HG03378 (cell line): ENCODE measurements at regions not wholly inside any gene's neighbourhood (a gene's known extent, or its start where the extent isn't known, plus 50 kb on each side); places are given as distances from the start of the nearest gene placed in this dataset.
A peak's percentile ranks its signal among the peaks of the same experiment; 100 is the strongest.

ENCODE experiments used
- ATAC-seq: cut with Tn5 transposase; IDR thresholded peaks from one replicate; pipeline ENCODE4 v1.9.1; 2021; ENCODE audit warnings: mild to moderate bottlenecking, moderate library complexity; ENCODE audit not compliant: unreplicated experiment

DNA sequence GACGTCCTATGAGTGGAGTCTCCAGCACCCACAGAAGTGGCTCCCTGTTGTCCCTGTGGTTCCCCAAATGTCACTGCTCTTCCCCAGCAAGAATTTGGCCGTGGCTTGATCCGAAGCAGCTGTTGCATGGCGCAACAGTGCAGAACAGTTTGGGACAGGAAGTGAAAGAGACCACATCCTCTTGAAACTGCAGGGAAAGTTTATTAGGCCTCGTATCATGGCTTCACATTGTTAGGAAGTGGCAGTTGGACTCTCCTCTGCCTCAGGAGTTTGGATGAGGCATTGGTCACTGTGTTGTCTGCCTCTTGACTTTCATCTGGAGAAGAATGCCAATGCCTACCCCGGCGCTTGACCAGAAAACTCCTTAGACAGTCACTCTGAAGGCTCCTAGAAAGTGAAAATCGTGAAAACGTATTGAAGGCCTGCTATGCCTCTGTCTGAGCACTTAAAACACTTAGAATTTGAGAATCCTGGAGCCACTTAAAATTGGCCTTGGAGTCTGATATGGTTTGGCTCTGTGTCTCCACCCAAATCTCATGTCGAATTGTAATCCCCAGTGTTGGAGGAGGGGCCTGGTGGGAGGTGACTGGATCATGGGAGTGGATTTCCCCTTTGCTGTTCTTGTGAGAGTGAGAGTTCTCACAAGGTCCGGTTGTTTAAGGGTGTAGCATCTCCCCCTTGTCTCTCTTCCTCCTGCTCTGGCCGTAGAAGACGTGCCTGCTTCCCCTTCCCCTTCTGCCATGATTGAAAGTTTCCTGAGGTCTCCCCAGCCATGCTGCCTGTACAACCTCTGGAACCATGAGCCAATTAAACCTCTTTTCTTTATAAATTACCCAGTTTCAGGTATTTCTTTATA, 334.9 kb upstream of the JARID2 start:
- ATAC-seq: peak; percentile 85

DNA sequence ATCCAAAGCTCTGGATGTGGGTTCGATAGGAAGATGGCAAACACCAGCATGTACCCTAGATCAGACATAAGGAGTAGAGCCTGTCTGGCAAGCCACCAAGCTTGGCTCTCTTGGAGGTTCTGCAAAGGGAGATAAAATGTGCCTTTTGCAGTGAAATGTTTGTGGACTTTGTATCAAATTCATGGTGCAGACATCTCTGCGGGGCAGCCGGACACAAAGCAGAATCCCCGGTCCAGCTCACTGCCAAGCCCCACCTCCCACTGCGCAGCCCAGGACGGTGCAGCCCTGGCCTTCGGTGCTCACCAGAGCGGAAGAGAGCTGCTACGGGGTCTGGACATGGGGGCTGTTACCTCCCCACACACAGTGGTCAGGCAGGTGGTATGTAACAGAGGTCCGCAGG, 333.6 kb upstream of the JARID2 start:
- ATAC-seq: no peak

- no peak for ATAC-seq
Measured at GRCh38 chr6:14912706-14913105, 333.2 kb upstream of the JARID2 start.

GRCh38 chr6:14913931-14914330, 331.9 kb upstream of the JARID2 start:
- ATAC-seq: no peak

- no peak for ATAC-seq
Measured at GRCh38 chr6:14915888-14916832, 329.7 kb upstream of the JARID2 start.

- no peak for ATAC-seq
Measured at GRCh38 chr6:14917109-14917910, 328.6 kb upstream of the JARID2 start.

DNA sequence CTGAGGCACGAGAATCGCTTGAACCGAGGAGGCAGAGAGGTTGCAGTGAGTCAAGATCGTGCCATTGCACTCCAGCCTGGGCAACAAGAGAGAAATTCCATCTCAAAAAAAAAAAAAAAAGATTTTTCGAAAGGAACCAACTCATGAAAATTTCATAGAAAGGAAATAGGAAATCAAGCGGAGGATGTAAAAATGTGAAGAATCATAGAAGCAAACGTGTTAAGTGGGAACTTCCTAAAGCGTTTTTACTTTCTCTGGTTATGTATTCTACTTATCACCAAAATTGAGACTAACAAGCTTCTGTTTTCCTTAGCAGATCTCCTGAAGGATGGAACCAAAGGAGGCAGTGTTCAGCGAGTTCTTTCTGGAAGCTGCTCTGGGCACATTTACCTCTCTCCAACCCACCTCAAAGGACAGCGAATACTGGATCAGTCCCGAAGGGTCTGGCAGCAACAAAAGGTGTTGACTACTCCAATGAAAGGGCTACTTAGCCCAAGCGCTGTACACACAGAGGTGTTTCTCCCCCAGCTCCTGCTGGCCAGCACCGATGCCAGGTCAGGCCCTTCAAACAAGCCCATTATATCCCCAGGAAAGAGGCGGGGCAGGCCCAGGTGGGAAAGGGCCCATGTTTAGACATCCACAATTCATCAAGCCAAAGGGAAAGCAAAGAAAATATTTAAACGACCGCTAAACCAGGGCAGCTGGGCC, 327.5 kb upstream of the JARID2 start:
- ATAC-seq: no peak

GRCh38 chr6:14919038-14919670, 326.7 kb upstream of the JARID2 start:
- ATAC-seq: no peak

DNA sequence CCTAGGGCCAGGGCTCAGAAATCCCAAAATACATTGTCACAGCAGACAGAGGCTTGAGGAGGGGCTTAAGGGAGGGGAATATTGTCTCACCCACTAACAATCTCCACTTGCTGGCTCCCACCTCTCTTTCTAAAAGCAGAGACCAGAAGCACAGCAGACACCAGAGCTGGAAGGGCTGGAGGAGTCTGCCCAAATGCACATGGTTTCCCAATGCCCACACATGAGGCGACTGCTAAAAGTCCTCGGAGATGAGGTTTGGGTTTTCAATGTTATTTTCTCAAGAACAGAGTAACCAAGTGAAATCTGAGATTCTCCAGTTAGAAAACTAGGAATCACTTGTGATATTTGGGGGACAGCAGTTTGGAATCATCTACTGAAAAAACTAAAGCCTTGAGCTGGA, 325.6 kb upstream of the JARID2 start:
- no peak for ATAC-seq

DNA sequence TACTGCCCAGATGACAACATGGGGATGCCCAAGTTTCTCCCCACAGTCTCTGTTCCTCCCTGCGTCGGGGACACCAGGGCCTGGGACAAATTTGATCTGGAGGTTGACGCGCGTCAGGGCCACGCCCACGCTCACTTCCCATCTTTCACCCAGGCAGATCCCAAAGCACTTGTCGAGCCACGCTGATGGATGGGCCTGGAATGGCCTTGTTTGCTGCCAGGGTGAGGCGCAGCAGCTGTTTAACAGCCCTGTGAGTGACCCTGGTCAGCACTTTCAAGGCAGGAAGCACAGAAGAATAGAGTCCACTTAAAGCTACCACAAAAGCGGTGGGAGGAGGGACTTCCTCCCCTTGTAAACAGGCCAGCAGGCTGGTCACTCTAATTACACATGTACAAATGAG, 324.7 kb upstream of the JARID2 start:
- no peak for ATAC-seq

DNA sequence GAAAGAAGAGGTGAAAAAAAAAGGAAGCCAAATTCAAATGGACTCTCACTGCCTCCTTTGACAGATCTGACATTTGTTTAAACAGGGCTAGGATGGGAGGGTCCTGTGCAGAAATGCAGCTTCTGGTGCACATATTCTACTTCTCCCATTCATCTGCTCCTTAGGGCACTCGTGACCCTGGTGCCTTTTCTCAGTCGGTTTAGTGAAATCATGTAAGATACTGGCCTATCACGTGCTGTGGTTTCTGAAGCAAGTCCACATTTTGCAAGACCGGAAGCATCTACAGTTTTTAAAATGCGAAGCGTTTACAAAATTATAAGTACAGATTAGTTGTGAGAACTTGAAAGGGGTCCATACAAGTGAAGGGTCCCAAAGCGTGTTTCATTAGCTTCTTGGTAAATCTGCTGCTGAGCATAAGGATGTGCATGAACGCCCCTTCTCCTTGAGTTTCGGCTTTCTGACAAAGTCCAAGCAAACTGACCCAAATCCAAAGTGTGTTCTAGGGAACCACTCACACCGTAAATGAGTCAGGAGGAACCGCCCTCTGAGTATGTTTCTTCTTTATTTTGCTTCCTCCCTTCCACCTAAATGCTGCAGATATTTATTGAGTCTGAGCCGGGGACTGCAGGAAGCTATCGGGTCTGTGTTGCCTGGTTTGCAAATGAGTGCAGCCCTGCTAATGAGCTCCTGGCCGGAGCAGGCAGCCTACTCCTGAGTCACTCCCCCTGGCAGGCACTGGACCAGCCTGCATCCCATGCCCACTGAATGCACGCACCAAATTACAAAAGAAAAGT, 323.8 kb upstream of the JARID2 start:
- ATAC-seq: no peak

- ATAC-seq: no peak
Measured at GRCh38 chr6:14922706-14923460, 323.0 kb upstream of the JARID2 start.

- no peak for ATAC-seq
Measured at GRCh38 chr6:14924126-14925024, 321.5 kb upstream of the JARID2 start.

- ATAC-seq: no peak
Measured at GRCh38 chr6:14925025-14925698, 320.7 kb upstream of the JARID2 start.

GRCh38 chr6:14925699-14926026, 320.2 kb upstream of the JARID2 start:
- ATAC-seq: no peak

DNA sequence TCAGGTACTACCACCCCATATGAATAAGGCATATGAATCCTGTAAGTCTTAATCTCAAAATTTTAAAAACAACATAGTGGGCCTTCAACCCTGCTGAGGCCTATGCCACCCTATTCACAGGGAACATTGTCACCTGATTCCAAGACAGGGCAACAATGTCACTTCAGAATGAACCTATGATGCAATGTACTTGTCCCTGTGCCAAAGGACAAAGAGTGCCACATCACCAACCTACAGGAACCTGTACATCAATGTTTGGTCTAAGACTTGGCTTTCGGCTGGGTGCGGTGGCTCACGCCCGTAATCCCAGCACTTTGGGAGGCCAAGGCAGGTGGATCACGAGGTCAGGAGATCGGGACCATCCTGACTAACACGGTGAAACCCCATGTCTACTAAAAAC, 318.5 kb upstream of the JARID2 start:
- ATAC-seq: no peak

- ATAC-seq: no peak
Measured at GRCh38 chr6:14929291-14929690, 316.6 kb upstream of the JARID2 start.
